PFSK-1 (cell line): ENCODE measurements at regions not wholly inside any gene's neighbourhood (a gene's known extent, or its start where the extent isn't known, plus 50 kb on each side); places are given as distances from the start of the nearest gene placed in this dataset.

ENCODE experiments used
- FOXP2 ChIP-seq: optimal IDR thresholded peaks from 2 replicates; pipeline ENCODE3; 2011; ENCODE audit warnings: borderline replicate concordance, control low read depth, inconsistent platforms; ENCODE audit not compliant: insufficient read depth; ENCODE audit errors: extremely low read length, extremely low read depth
- POLR2AphosphoS5 ChIP-seq: IDR thresholded peaks from 2 replicates; pipeline ENCODE4 v1.6.1; 2012; ENCODE audit warnings: low read depth, mild to moderate bottlenecking, control low read depth, low read length, moderate library complexity
- REST ChIP-seq, 2 experiments: IDR thresholded peaks; 2 replicates each; pipeline versions ENCODE4 v1.6.1 to v1.8.0; 2011 to 2012; ENCODE audit warnings: low read depth in 2 of 2, low read length in 2 of 2, control low read depth in 1 of 2, inconsistent platforms in 1 of 2, mild to moderate bottlenecking in 1 of 2, moderate library complexity in 1 of 2; ENCODE audit not compliant: insufficient read depth in 1 of 2
- SIN3A ChIP-seq: IDR thresholded peaks from 2 replicates; pipeline ENCODE4 v1.6.1; 2012; ENCODE audit warnings: mild to moderate bottlenecking, low read length, moderate library complexity, borderline replicate concordance; ENCODE audit not compliant: insufficient read depth
- TAF1 ChIP-seq: IDR thresholded peaks from 2 replicates; pipeline ENCODE4 v1.6.1; 2012; ENCODE audit warnings: low read length, control low read depth, borderline replicate concordance; ENCODE audit not compliant: insufficient read depth

GRCh38 chr7:113268757-113269156, 150.4 kb upstream of the SMIM30 start:
- TF ChIP-seq REST (IDR thresholded peaks at IDR 0.05; ENCODE audit: insufficient read depth in 1 of 2, low read depth in 2 of 2, low read length in 2 of 2) (no peak), SIN3A (no peak), POLR2AphosphoS5 (no peak), FOXP2 (no peak), TAF1 (no peak)

GRCh38 chr7:113267885-113268284, 149.5 kb upstream of the SMIM30 start:
- TF ChIP-seq REST (IDR thresholded peaks at IDR 0.05; ENCODE audit: insufficient read depth in 1 of 2, low read depth in 2 of 2, low read length in 2 of 2), result no peak
- TF ChIP-seq SIN3A, result no peak
- no peak for TF ChIP-seq TAF1
- no peak for TF ChIP-seq POLR2AphosphoS5
- TF ChIP-seq FOXP2, result no peak

- no peak for TF ChIP-seq SIN3A
- TF ChIP-seq POLR2AphosphoS5, result no peak
- TF ChIP-seq REST (IDR thresholded peaks at IDR 0.05; ENCODE audit: insufficient read depth in 1 of 2, low read depth in 2 of 2, low read length in 2 of 2), result no peak
- TF ChIP-seq TAF1, result no peak
- TF ChIP-seq FOXP2, result no peak
Measured at GRCh38 chr7:113267271-113267670, 148.9 kb upstream of the SMIM30 start.

- TF ChIP-seq SIN3A, result no peak
- no peak for TF ChIP-seq REST (IDR thresholded peaks at IDR 0.05; ENCODE audit: insufficient read depth in 1 of 2, low read depth in 2 of 2, low read length in 2 of 2)
- no peak for TF ChIP-seq POLR2AphosphoS5
- no peak for TF ChIP-seq TAF1
- no peak for TF ChIP-seq FOXP2
Measured at GRCh38 chr7:113263749-113264148, 145.4 kb upstream of the SMIM30 start.

- TF ChIP-seq REST (IDR thresholded peaks at IDR 0.05; ENCODE audit: insufficient read depth in 1 of 2, low read depth in 2 of 2, low read length in 2 of 2) (no peak), TAF1 (no peak)
Measured at GRCh38 chr7:113256883-113257531, 138.7 kb upstream of the SMIM30 start.
